GM21576 (cell line): ENCODE measurements at regions not wholly inside any gene's neighbourhood (a gene's known extent, or its start where the extent isn't known, plus 50 kb on each side); places are given as distances from the start of the nearest gene placed in this dataset.

Experiments used
- ATAC-seq: cut with Tn5 transposase; IDR thresholded peaks from one replicate; pipeline ENCODE4 v1.9.1; 2021; ENCODE audit warnings: mild to moderate bottlenecking, moderate library complexity; ENCODE audit not compliant: unreplicated experiment

DNA sequence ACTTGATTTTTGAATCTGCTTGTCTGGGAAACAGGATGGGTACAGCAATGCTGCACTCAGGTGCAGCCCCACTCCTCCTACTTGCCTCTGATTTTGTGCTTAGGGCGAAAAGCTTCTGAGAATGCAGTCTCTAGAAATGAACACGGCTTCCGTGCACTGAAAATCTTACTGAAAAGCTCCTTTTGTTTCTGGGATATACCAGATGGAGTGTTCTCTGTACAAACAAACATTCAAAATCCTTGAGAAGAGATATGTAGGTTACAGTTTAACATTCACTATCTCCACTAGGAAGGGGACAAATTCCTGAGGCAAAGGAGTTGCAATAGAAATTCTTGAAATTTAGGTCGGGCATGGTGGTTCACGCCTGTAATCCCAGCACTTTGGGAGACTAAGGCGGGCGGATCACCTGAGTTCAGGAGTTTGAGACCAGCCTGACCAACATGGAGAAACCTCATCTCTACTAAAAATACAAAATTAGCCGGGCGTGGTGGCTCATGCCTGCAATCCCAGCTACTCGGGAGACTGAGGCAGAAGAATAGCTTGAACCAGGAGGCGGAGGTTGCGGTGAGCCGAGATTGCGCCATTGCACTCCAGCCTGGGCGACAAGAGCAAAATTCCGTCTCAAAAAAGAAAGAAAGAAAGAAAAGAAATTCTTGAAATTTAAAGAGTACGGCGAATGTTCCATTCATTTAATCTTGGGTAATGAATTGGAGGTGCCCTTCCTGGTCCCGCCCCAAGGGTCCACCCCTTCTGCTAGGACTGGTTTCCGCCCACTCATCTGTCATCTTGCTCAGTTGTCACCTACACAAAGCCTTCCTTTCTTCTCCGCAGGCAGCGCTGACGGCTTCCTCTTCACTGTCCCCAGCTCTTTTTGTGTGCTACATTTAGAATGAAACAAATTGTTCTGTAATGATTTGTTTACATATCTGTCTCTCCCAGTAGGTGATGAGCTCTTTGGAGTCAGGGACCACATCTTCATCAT is 92.4 kb downstream of the SOCS6 start:
- ATAC-seq: no peak
